HCT116 (cell line): ENCODE measurements at regions not wholly inside any gene's neighbourhood (a gene's known extent, or its start where the extent isn't known, plus 50 kb on each side); places are given as distances from the start of the nearest gene placed in this dataset.

Source experiments
- ATAC-seq: fragments of 200-7000 bp; cut with Tn5 transposase; 2 replicates; pipeline ENCODE4 v1.9.1; 2020; ENCODE audit warnings: mild to moderate bottlenecking, moderate library complexity
- BruUV-seq: library from RNA; stranded (reverse); fragments of 400-500 nt; replicated peaks from 2 replicates; lab custom pipeline; 2021; lab: Mats Ljungman, UMichigan
- CTCF ChIA-PET: fragments of 300-600 bp; sonication (Branson Sonifier 250); formaldehyde crosslinking; loops from one replicate; lab custom pipeline; 2021; ENCODE audit warnings: antibody characterized with exemption; lab: Charles Lee
- POLR2A ChIA-PET: fragments of 300-600, 350-600 bp; sonication (Branson Sonifier 250); formaldehyde crosslinking; loops from one replicate; lab custom pipeline; 2021; ENCODE audit warnings: antibody characterized with exemption; lab: Charles Lee
- RAD21 ChIA-PET, 2 experiments: fragments of 300-600 bp; sonication (Branson Sonifier 250); formaldehyde crosslinking; loops; one replicate each; lab custom pipeline; 2023; ENCODE audit warnings: low total read pairs in 2 of 2; ENCODE audit not compliant: uncharacterized antibody in 2 of 2, unreplicated experiment in 2 of 2, low non-redundant PET in 1 of 2; lab: Charles Lee
- DNase-seq: peaks from one replicate; pipeline ENCODE4 v3.0.0-alpha.2; 2010; ENCODE audit warnings: low read depth, low spot score
- H2AFZ ChIP-seq: fragments of 200-600 bp; shearing (Covaris generic), sonication (generic); 2 replicates; pipeline ENCODE4 v1.6.1; 2017; ENCODE audit warnings: low read depth, mixed run types, mixed read lengths, antibody characterized with exemption, low read length; ENCODE audit not compliant: poor library complexity, severe bottlenecking
- H3K27ac ChIP-seq: 2 replicates; pipeline ENCODE4 v1.5.1; 2012; ENCODE audit warnings: low read depth, low read length
- H3K27me3 ChIP-seq: fragments of 200-600 bp; sonication (generic); 2 replicates; pipeline ENCODE4 v1.6.1; 2016; ENCODE audit warnings: mixed run types, low read length, mixed read lengths; ENCODE audit not compliant: insufficient read depth
- H3K36me3 ChIP-seq, 2 experiments: fragments of 200-500 bp in 1 of 2; fragments of 200-600 bp in 1 of 2; sonication (Bioruptor generic) in 1 of 2; sonication (generic) in 1 of 2; 2 replicates each; pipeline versions ENCODE4 v1.5.1 to v1.6.1; 2014 to 2016; ENCODE audit warnings: low read length in 2 of 2, inconsistent platforms in 1 of 2, mixed read lengths in 1 of 2, mixed run types in 1 of 2; ENCODE audit not compliant: insufficient read depth in 2 of 2, control insufficient read depth in 1 of 2
- H3K4me1 ChIP-seq, 2 experiments: fragments of 200-600 bp in 1 of 2; sonication (generic) in 1 of 2; 2 replicates each; pipeline versions ENCODE4 v1.5.1 to v1.6.1; 2012 to 2017; ENCODE audit warnings: low read length in 2 of 2, inconsistent platforms in 1 of 2, mild to moderate bottlenecking in 1 of 2, mixed read lengths in 1 of 2, mixed run types in 1 of 2, moderate library complexity in 1 of 2; ENCODE audit not compliant: insufficient read depth in 2 of 2, control insufficient read depth in 1 of 2
- H3K4me2 ChIP-seq: fragments of 200-600 bp; sonication (generic); 2 replicates; pipeline ENCODE4 v1.6.1; 2017; ENCODE audit warnings: mixed run types, low read length, mixed read lengths
- H3K4me3 ChIP-seq, 2 experiments: fragments of 200-600 bp in 1 of 2; sonication (generic) in 1 of 2; replicated peaks in 1 of 2; 2 replicates each; pipeline ENCODE4 v1.5.1; 2011 to 2016; ENCODE audit warnings: low read length in 2 of 2, control low read depth in 1 of 2, low read depth in 1 of 2, mild to moderate bottlenecking in 1 of 2, mixed read lengths in 1 of 2, mixed run types in 1 of 2
- H3K79me2 ChIP-seq: fragments of 200-600 bp; sonication (generic); 2 replicates; pipeline ENCODE4 v1.6.1; 2017; ENCODE audit warnings: mild to moderate bottlenecking, mixed run types, low read length, moderate library complexity, mixed read lengths; ENCODE audit not compliant: insufficient read depth
- H3K9ac ChIP-seq: fragments of 200-600 bp; sonication (generic); 2 replicates; pipeline ENCODE4 v1.6.1; 2016; ENCODE audit warnings: low read length, mixed read lengths
- H3K9me2 ChIP-seq: fragments of 200-600 bp; sonication (generic), shearing (Covaris generic); 2 replicates; pipeline ENCODE4 v1.6.1; 2017; ENCODE audit warnings: mixed run types, mild to moderate bottlenecking, moderate library complexity; ENCODE audit not compliant: insufficient read depth
- H3K9me3 ChIP-seq, 2 experiments: fragments of 200-500 bp in 1 of 2; fragments of 200-600 bp in 1 of 2; sonication (Bioruptor generic) in 1 of 2; sonication (generic) in 1 of 2; 2 replicates each; pipeline ENCODE4 v1.6.1; 2014 to 2017; ENCODE audit warnings: low read length in 2 of 2, mixed read lengths in 2 of 2, inconsistent platforms in 1 of 2, low read depth in 1 of 2, mild to moderate bottlenecking in 1 of 2, mixed run types in 1 of 2, moderate library complexity in 1 of 2; ENCODE audit not compliant: control insufficient read depth in 1 of 2, insufficient read depth in 1 of 2
- H4K20me1 ChIP-seq: fragments of 200-600 bp; sonication (generic), shearing (Covaris generic); 2 replicates; pipeline ENCODE4 v1.6.1; 2017; ENCODE audit warnings: mixed run types, mild to moderate bottlenecking, moderate library complexity; ENCODE audit not compliant: insufficient read depth
- EZH2phosphoT487 ChIP-seq: fragments of 200-600 bp; IDR thresholded peaks from 2 replicates; pipeline ENCODE4 v1.6.1; 2018; ENCODE audit warnings: antibody characterized with exemption, borderline replicate concordance
- JUND ChIP-seq: IDR thresholded peaks from 2 replicates; pipeline ENCODE4 v1.6.1; 2012
- SP1 ChIP-seq: IDR thresholded peaks from 2 replicates; pipeline ENCODE4 v1.6.1; 2012; ENCODE audit warnings: low read depth
- TCF7L2 ChIP-seq: IDR thresholded peaks from 2 replicates; pipeline ENCODE4 v1.7.0; 2011; ENCODE audit warnings: borderline replicate concordance, inconsistent platforms; ENCODE audit not compliant: insufficient read depth, insufficient read length; ENCODE audit errors: extremely low read depth
- ZFX ChIP-seq: fragments of 450-650 bp; IDR thresholded peaks from 2 replicates; pipeline ENCODE4 v1.6.1; 2017
- intact Hi-C: fragments of 100-400 bp; cut with micrococcal nuclease; formaldehyde crosslinking; loops from 2 replicates; pipeline ENCODE4 v1.10.0; 2022

DNA sequence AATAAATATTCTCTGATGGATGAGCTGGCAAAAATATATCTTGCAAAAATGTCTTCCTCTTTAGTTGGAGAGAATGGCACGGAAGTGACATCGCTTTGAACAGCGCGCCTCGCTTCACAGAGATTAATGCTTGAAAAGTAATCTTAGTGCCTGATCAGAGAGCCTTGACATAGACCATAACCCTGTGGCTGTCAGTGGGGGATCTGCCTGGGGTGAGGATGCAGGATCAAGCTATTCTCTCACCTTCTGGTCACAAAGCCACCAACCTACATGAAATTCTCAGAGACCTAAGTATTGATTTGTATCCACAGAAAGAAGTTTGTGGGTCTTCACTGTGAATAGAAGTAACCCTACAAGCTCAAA, 492.6 kb downstream of the LMO4 start:
- no peaks in the 10 kb centered on the region for H3K36me3 ChIP-seq
- DNase-seq = no peak
- ChIA-PET RAD21 (no interaction called here), POLR2A (no interaction called here), CTCF (no interaction called here)
- no peak for TF ChIP-seq EZH2phosphoT487
- TF ChIP-seq ZFX = no peak
- no peaks in the 10 kb centered on the region for H3K4me1 ChIP-seq
- no peaks in the 10 kb centered on the region for H3K79me2 ChIP-seq
- no peak overlapping the region for H3K27ac ChIP-seq
- H3K27me3 ChIP-seq = no peaks in the 10 kb centered on the region
- no peak overlapping the region for H3K4me3 ChIP-seq
- no peak overlapping the region for H2AFZ ChIP-seq
- H3K9me2 ChIP-seq = no peaks in the 10 kb centered on the region
- no TSS peak for BruUV-seq
- no peaks in the 10 kb centered on the region for H4K20me1 ChIP-seq
- no peak overlapping the region for H3K9ac ChIP-seq
- H3K9me3 ChIP-seq = no peaks in the 10 kb centered on the region
- no peak for ATAC-seq
- intact Hi-C loops = no loop called here
- no peak overlapping the region for H3K4me2 ChIP-seq

- H3K27me3 ChIP-seq = no peaks in the 10 kb centered on the region
- intact Hi-C loops = no loop called here
- RAD21 ChIA-PET = no interaction called here
- H3K79me2 ChIP-seq = no peaks in the 10 kb centered on the region
- H3K9ac ChIP-seq = no peak overlapping the region
- BruUV-seq = no TSS peak
- H3K36me3 ChIP-seq = no peaks in the 10 kb centered on the region
- CTCF ChIA-PET = no interaction called here
- no peak overlapping the region for H3K27ac ChIP-seq
- H3K4me1 ChIP-seq = no peaks in the 10 kb centered on the region
- H3K9me2 ChIP-seq = no peaks in the 10 kb centered on the region
- TF ChIP-seq TCF7L2 (no peak), JUND (no peak), SP1 (no peak), ZFX (no peak)
- no peak overlapping the region for H3K4me2 ChIP-seq
- H3K9me3 ChIP-seq = no peaks in the 10 kb centered on the region
- H4K20me1 ChIP-seq = no peaks in the 10 kb centered on the region
- ATAC-seq (no peak), DNase-seq (no peak)
- POLR2A ChIA-PET = no interaction called here
- H3K4me3 ChIP-seq = no peak overlapping the region
- H2AFZ ChIP-seq = no peak overlapping the region
Measured at GRCh38 chr1:87826681-87827251, 498.1 kb downstream of the LMO4 start.
